ENCODE measurements at regions not wholly inside any gene's neighbourhood (a gene's known extent, or its start where the extent isn't known, plus 50 kb on each side); places are given as distances from the start of the nearest gene placed in this dataset.

DNA sequence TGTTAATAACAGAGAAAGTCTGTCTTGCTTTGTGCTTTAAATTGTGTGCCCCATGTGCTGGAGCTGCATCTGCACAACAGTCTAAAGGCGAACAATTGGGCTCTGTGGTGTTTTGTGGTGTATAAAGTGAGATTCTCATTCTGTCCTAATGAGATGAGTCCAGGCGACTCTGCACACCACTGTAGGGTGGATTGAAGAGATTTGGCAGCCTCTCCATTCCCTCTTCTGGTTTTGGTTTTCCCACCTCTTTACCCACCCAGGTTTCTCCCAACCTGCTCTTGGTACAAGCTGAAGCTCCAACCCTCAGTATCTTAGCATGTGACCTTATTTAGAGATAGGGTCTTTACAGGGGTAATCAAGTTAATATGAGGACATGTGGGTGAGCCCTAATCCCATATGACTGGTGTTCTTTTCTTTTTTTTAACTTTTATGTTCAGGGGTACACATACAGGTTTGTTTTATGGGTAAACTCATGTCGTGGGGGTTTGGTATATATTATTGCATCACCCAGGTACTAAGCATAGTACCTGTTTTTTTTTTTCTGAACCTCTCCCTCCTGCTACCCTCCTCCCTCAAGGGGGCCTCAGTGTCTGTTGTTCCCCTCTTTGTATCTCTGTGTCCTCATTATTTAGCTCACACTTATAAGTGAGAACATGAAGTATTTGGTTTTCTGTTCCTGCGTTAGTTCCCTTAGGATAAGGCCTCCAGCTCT, 217.6 kb upstream of the DTNBP1 start:
- TF ChIP-seq SP1 (IDR thresholded peaks at IDR 0.05) (no peak), PKNOX1 (IDR thresholded peaks at IDR 0.05) (no peak), FOXK2 (IDR thresholded peaks at IDR 0.05) (no peak), BHLHE40 (IDR thresholded peaks at IDR 0.05; ENCODE audit: borderline replicate concordance) (no peak), FOXM1 (IDR thresholded peaks at IDR 0.05; ENCODE audit: borderline replicate concordance) (no peak), ARNT (IDR thresholded peaks at IDR 0.05) (no peak)

Measured in HEK293T (cell line).